Vagina (tissue), 2 donors: ENCODE measurements at regions not wholly inside any gene's neighbourhood (a gene's known extent, or its start where the extent isn't known, plus 50 kb on each side); places are given as distances from the start of the nearest gene placed in this dataset.
"Not testable (repeated sequence)": the region's sequence is repeated elsewhere in the genome, so short reads cannot be mapped to it uniquely, and the experiment has no call there.

Source experiments
- CTCF ChIP-seq, 3 experiments: fragments of 450-650 bp in 2 of 3; fragments of 200-600 bp in 1 of 3; sonication (generic) in 1 of 3; IDR thresholded peaks; one replicate each; pipeline ENCODE4 v1.5.1; 2017 to 2019; ENCODE audit warnings: antibody characterized with exemption in 3 of 3, mild to moderate bottlenecking in 2 of 3, moderate library complexity in 2 of 3
- POLR2A ChIP-seq, 2 donors: fragments of 450-650 bp; IDR thresholded peaks; one replicate each; pipeline ENCODE4 v1.6.1; 2017; ENCODE audit warnings: antibody characterized with exemption in 2 of 2, mild to moderate bottlenecking in 2 of 2, moderate library complexity in 2 of 2
- POLR2AphosphoS5 ChIP-seq, 2 donors: sonication (generic); formaldehyde crosslinking; IDR thresholded peaks; one replicate each; pipeline ENCODE4 v1.9.0; 2017; ENCODE audit warnings: antibody characterized with exemption in 2 of 2, mild to moderate bottlenecking in 2 of 2, low read depth in 1 of 2; ENCODE audit not compliant: insufficient read depth in 1 of 2

GRCh38 chr1:840592-840991 is 83.1 kb upstream of the SAMD11 start:
- TF ChIP-seq CTCF (IDR thresholded peaks at IDR 0.05); POLR2AphosphoS5 (IDR thresholded peaks at IDR 0.05; ENCODE audit: insufficient read depth in 1 of 2, low read depth in 1 of 2); POLR2A (IDR thresholded peaks at IDR 0.05): not testable (repeated sequence)
